Suprapubic skin (tissue), 4 donors: ENCODE measurements at regions not wholly inside any gene's neighbourhood (a gene's known extent, or its start where the extent isn't known, plus 50 kb on each side); places are given as distances from the start of the nearest gene placed in this dataset.

Source experiments
- DNase-seq, 2 donors: peaks; one replicate each; pipeline ENCODE4 v3.0.0-alpha.2; 2019; ENCODE audit warnings: low spot score in 2 of 2
- H3K27ac ChIP-seq: fragments of 200-600 bp; sonication (generic); one replicate; pipeline ENCODE4 v1.5.1; 2019
- H3K27me3 ChIP-seq: fragments of 200-600 bp; sonication (generic); one replicate; pipeline ENCODE4 v1.5.1; 2019
- H3K36me3 ChIP-seq: fragments of 200-600 bp; sonication (generic); one replicate; pipeline ENCODE4 v1.5.1; 2019
- H3K4me1 ChIP-seq: fragments of 200-600 bp; sonication (generic); one replicate; pipeline ENCODE4 v1.5.1; 2019
- H3K4me3 ChIP-seq: fragments of 200-600 bp; sonication (generic); one replicate; pipeline ENCODE4 v1.5.1; 2019; ENCODE audit warnings: mild to moderate bottlenecking
- H3K9me3 ChIP-seq: fragments of 200-600 bp; sonication (generic); one replicate; pipeline ENCODE4 v1.5.1; 2019
- CTCF ChIP-seq, 2 donors: fragments of 200-600 bp in 1 of 2; fragments of 450-650 bp in 1 of 2; sonication (generic) in 1 of 2; IDR thresholded peaks; one replicate each; pipeline ENCODE4 v1.5.1; 2016 to 2019; ENCODE audit warnings: antibody characterized with exemption in 2 of 2, mild to moderate bottlenecking in 1 of 2, moderate library complexity in 1 of 2
- EP300 ChIP-seq: sonication (generic); formaldehyde crosslinking; IDR thresholded peaks from one replicate; pipeline ENCODE4 v1.6.1; 2017; ENCODE audit warnings: antibody characterized with exemption
- POLR2A ChIP-seq, 2 donors: fragments of 450-650 bp; IDR thresholded peaks; one replicate each; pipeline ENCODE4 v1.6.1; 2017; ENCODE audit warnings: antibody characterized with exemption in 2 of 2, mild to moderate bottlenecking in 2 of 2, moderate library complexity in 2 of 2
- POLR2AphosphoS5 ChIP-seq, 3 donors: sonication (generic); formaldehyde crosslinking; IDR thresholded peaks; one replicate each; pipeline ENCODE4 v1.6.1; 2017; ENCODE audit warnings: antibody characterized with exemption in 3 of 3
- WGBS: methylation state at CpG from one replicate; pipeline ENCODE4 v1.1.5; 2018; 5-methylcytosine and 5-hydroxymethylcytosine counted together

- no peaks in the 10 kb centered on the region for H3K9me3 ChIP-seq
- TF ChIP-seq POLR2AphosphoS5 (IDR thresholded peaks at IDR 0.05) (no peak), CTCF (IDR thresholded peaks at IDR 0.05) (no peak), POLR2A (IDR thresholded peaks at IDR 0.05) (no peak), EP300 (no peak)
- no peak overlapping the region for H3K27ac ChIP-seq
- no peak overlapping the region for H3K4me3 ChIP-seq
- no peak for DNase-seq
- 10% methylated on average over 4 of the region's 4 CpGs for WGBS
- peaks cover 8% of the 10 kb centered on the region for H3K4me1 ChIP-seq
- no peaks in the 10 kb centered on the region for H3K36me3 ChIP-seq
- H3K27me3 ChIP-seq: no peaks in the 10 kb centered on the region
Observed at GRCh38 chr11:122253589-122254231, 137.7 kb upstream of the BLID start.

- Histone ChIP-seq H3K27me3 (no peaks in the 10 kb centered on the region), H3K9me3 (no peaks in the 10 kb centered on the region), H3K27ac (no peak overlapping the region), H3K4me1 (peaks cover 7% of the 10 kb centered on the region), H3K4me3 (no peak overlapping the region), H3K36me3 (no peaks in the 10 kb centered on the region)
- TF ChIP-seq POLR2AphosphoS5 (IDR thresholded peaks at IDR 0.05): no peak
- TF ChIP-seq CTCF (IDR thresholded peaks at IDR 0.05): no peak
- TF ChIP-seq POLR2A (IDR thresholded peaks at IDR 0.05): no peak
- TF ChIP-seq EP300: no peak
- WGBS: 58% methylated on average over 8 of the region's 8 CpGs
- no peak for DNase-seq
Observed at GRCh38 chr11:122248939-122249338, 132.9 kb upstream of the BLID start.

DNA sequence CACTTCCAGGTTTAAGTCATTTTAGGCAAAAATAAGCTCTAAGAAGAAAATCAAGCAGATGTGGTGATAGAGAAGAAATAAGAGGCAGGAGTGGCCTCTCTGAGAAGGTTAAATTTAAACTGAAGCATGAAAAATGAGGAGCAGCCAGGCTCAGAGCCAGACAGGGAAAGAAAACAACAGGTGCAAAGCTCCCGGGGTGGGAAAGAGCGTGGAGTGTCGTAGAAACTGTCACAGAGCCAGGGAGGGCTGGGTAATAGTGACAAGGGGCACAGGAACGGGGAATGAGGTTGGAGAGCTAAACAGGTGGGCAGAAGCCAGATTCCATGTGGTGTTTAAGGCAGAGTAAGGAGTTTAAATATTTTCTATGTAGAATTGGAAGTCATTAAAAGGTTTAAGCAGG lies 132.1 kb upstream of the BLID start:
- Histone ChIP-seq H3K4me1 (no peaks in the 10 kb centered on the region), H3K27ac (no peak overlapping the region), H3K36me3 (no peaks in the 10 kb centered on the region), H3K27me3 (no peaks in the 10 kb centered on the region), H3K4me3 (no peak overlapping the region), H3K9me3 (no peaks in the 10 kb centered on the region)
- no peak for DNase-seq
- TF ChIP-seq CTCF (IDR thresholded peaks at IDR 0.05) (no peak), EP300 (no peak), POLR2A (IDR thresholded peaks at IDR 0.05) (no peak), POLR2AphosphoS5 (IDR thresholded peaks at IDR 0.05) (no peak)
- WGBS: 43% methylated on average over 4 of the region's 4 CpGs

GRCh38 chr11:122246874-122247273 lies 130.9 kb upstream of the BLID start:
- Histone ChIP-seq H3K36me3 (no peaks in the 10 kb centered on the region), H3K4me1 (no peaks in the 10 kb centered on the region), H3K9me3 (no peaks in the 10 kb centered on the region), H3K27ac (no peak overlapping the region), H3K4me3 (no peak overlapping the region), H3K27me3 (no peaks in the 10 kb centered on the region)
- DNase-seq: no peak
- WGBS: 61% methylated on average over 2 of the region's 2 CpGs
- TF ChIP-seq EP300 (no peak), POLR2A (IDR thresholded peaks at IDR 0.05) (no peak), CTCF (IDR thresholded peaks at IDR 0.05) (no peak), POLR2AphosphoS5 (IDR thresholded peaks at IDR 0.05) (no peak)

DNA sequence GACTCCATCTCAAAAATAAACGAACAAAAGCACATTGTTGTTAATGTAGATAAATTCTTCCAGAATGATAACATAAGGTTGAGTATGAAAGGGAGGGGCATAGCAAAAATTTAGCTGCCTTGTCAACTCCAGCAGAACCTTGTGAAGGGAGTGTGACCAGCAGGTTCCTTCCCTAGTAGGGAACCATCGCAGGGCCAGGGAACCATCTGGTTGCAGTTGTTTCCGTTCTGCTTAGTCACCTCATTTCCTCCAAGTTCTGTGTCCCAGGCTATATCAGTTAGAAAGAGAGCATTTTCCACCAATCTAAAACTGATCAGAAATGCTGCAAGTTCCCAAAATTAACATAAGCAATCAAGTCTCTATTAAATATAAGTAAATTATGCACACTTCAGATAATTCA lies 126.7 kb upstream of the BLID start:
- H3K27me3 ChIP-seq: no peaks in the 10 kb centered on the region
- no peaks in the 10 kb centered on the region for H3K9me3 ChIP-seq
- no peaks in the 10 kb centered on the region for H3K36me3 ChIP-seq
- 66% methylated on average over 3 of the region's 3 CpGs for WGBS
- DNase-seq: no peak
- H3K4me1 ChIP-seq: no peaks in the 10 kb centered on the region
- no peak overlapping the region for H3K4me3 ChIP-seq
- TF ChIP-seq CTCF (IDR thresholded peaks at IDR 0.05): no peak
- no peak for TF ChIP-seq POLR2A (IDR thresholded peaks at IDR 0.05)
- no peak for TF ChIP-seq EP300
- TF ChIP-seq POLR2AphosphoS5 (IDR thresholded peaks at IDR 0.05): no peak
- H3K27ac ChIP-seq: no peak overlapping the region
